Fibroblast of lung (primary cell): ENCODE measurements at regions not wholly inside any gene's neighbourhood (a gene's known extent, or its start where the extent isn't known, plus 50 kb on each side); places are given as distances from the start of the nearest gene placed in this dataset.

Experiments used
- DNase-seq, 2 donors: peaks; one replicate each; pipeline versions ENCODE4 v3.0.0 to v3.0.0-alpha.2; 2010; ENCODE audit warnings: low read depth in 2 of 2
- H2AFZ ChIP-seq: 2 replicates; pipeline ENCODE4 v1.5.1; 2012; ENCODE audit warnings: low read length, control low read depth, inconsistent platforms
- H3K27ac ChIP-seq: 2 replicates; pipeline ENCODE4 v1.5.1; 2011; ENCODE audit warnings: low read length, control low read depth; ENCODE audit not compliant: insufficient read depth
- H3K27me3 ChIP-seq: 2 replicates; pipeline ENCODE4 v1.5.1; 2011; ENCODE audit warnings: mild to moderate bottlenecking, low read length; ENCODE audit not compliant: control insufficient read depth, insufficient read depth
- H3K36me3 ChIP-seq: 2 replicates; pipeline ENCODE4 v1.5.1; 2011; ENCODE audit warnings: low read length; ENCODE audit not compliant: control insufficient read depth, insufficient read depth
- H3K4me1 ChIP-seq: 2 replicates; pipeline ENCODE4 v1.5.1; 2011; ENCODE audit warnings: low read length; ENCODE audit not compliant: control insufficient read depth, insufficient read depth; ENCODE audit errors: extremely low read depth
- H3K4me2 ChIP-seq: 2 replicates; pipeline ENCODE4 v1.5.1; 2011; ENCODE audit warnings: low read length, control low read depth; ENCODE audit not compliant: insufficient read depth; ENCODE audit errors: extremely low read depth
- H3K4me3 ChIP-seq, 4 experiments: fragments of 200-600 bp in 1 of 4; sonication (generic) in 1 of 4; replicated peaks in 1 of 4; 2 replicates each; pipeline ENCODE4 v1.5.1; 2011 to 2016; ENCODE audit warnings: low read length in 4 of 4, low read depth in 3 of 4, mild to moderate bottlenecking in 3 of 4, control low read depth in 2 of 4, inconsistent platforms in 1 of 4, mixed read lengths in 1 of 4; ENCODE audit not compliant: insufficient read depth in 1 of 4; ENCODE audit errors: control extremely low read depth in 1 of 4
- H3K79me2 ChIP-seq: 2 replicates; pipeline ENCODE4 v1.5.1; 2012; ENCODE audit warnings: mild to moderate bottlenecking, low read length, inconsistent platforms; ENCODE audit not compliant: control insufficient read depth, insufficient read depth
- H3K9ac ChIP-seq: 2 replicates; pipeline ENCODE4 v1.5.1; 2011; ENCODE audit warnings: mild to moderate bottlenecking, low read length, control low read depth; ENCODE audit not compliant: insufficient read depth
- H3K9me3 ChIP-seq: 2 replicates; pipeline ENCODE4 v1.5.1; 2012; ENCODE audit warnings: low read depth, low read length; ENCODE audit not compliant: control insufficient read depth, insufficient read depth
- H4K20me1 ChIP-seq: 2 replicates; pipeline ENCODE4 v1.5.1; 2011; ENCODE audit warnings: low read length; ENCODE audit not compliant: control insufficient read depth, insufficient read depth; ENCODE audit errors: extremely low read depth
- EZH2 ChIP-seq: IDR thresholded peaks from 2 replicates; pipeline ENCODE4 v1.5.1; 2012; ENCODE audit warnings: low read length, control low read depth, mild to moderate bottlenecking; ENCODE audit errors: missing control alignments
- TF ChIP-seq, protein P1 (sequence below), 2 donors: IDR thresholded peaks in 1 of 2; conservative IDR thresholded peaks in 1 of 2; 1 replicate in 1 of 2; 2 replicates in 1 of 2; pipeline ENCODE4 v1.5.1; 2011 to 2012; ENCODE audit warnings: low read length in 2 of 2, control low read depth in 1 of 2, inconsistent platforms in 1 of 2, low read depth in 1 of 2, mild to moderate bottlenecking in 1 of 2

GRCh38 chr1:81242103-81242502 lies 558.6 kb upstream of the ADGRL2 start:
- no peaks in the 10 kb centered on the region for H3K4me1 ChIP-seq
- H4K20me1 ChIP-seq = no peaks in the 10 kb centered on the region
- TF ChIP-seq, protein P1, sequence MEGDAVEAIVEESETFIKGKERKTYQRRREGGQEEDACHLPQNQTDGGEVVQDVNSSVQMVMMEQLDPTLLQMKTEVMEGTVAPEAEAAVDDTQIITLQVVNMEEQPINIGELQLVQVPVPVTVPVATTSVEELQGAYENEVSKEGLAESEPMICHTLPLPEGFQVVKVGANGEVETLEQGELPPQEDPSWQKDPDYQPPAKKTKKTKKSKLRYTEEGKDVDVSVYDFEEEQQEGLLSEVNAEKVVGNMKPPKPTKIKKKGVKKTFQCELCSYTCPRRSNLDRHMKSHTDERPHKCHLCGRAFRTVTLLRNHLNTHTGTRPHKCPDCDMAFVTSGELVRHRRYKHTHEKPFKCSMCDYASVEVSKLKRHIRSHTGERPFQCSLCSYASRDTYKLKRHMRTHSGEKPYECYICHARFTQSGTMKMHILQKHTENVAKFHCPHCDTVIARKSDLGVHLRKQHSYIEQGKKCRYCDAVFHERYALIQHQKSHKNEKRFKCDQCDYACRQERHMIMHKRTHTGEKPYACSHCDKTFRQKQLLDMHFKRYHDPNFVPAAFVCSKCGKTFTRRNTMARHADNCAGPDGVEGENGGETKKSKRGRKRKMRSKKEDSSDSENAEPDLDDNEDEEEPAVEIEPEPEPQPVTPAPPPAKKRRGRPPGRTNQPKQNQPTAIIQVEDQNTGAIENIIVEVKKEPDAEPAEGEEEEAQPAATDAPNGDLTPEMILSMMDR (conservative IDR thresholded peaks at IDR 0.05 in 1 of 2, IDR thresholded peaks at IDR 0.05 in 1 of 2; ENCODE audit: low read depth in 1 of 2, low read length in 2 of 2) = no peak
- no peak for TF ChIP-seq EZH2
- no peaks in the 10 kb centered on the region for H3K27me3 ChIP-seq
- no peak overlapping the region for H2AFZ ChIP-seq
- no peak overlapping the region for H3K27ac ChIP-seq
- no peak overlapping the region for H3K4me2 ChIP-seq
- H3K9me3 ChIP-seq = no peaks in the 10 kb centered on the region
- DNase-seq = no peak
- H3K4me3 ChIP-seq = no peak overlapping the region
- H3K9ac ChIP-seq = no peak overlapping the region
- no peaks in the 10 kb centered on the region for H3K36me3 ChIP-seq
- H3K79me2 ChIP-seq = no peaks in the 10 kb centered on the region

DNA sequence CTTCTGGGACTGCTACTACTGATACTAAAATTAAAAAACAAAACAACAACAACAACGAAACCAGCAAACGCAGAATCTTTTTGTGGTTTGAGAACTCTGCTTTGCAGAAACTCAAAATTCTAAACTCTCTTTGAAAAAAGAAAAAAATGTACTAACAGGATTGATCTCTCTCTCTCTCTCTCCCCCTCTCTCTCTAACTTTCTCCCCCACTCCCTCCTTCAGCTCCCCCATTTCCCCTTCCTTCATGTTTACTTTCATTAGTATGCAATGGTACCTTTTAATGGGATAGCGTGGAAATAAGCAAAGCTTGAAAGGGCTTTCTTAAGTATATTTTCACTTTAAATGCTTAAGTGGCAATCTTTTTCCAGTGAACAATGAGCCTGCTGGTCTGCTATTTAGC lies 562.6 kb upstream of the ADGRL2 start:
- TF ChIP-seq, protein P1 (conservative IDR thresholded peaks at IDR 0.05 in 1 of 2, IDR thresholded peaks at IDR 0.05 in 1 of 2; ENCODE audit: low read depth in 1 of 2, low read length in 2 of 2) = no peak
- TF ChIP-seq EZH2 = no peak
- peak overlapping the region in 2 of 4 experiments; percentile 45 to 73 for H3K4me3 ChIP-seq
- H3K4me1 ChIP-seq = no peaks in the 10 kb centered on the region
- no peak for DNase-seq
- H3K9me3 ChIP-seq = no peaks in the 10 kb centered on the region
- no peak overlapping the region for H3K27ac ChIP-seq
- H3K79me2 ChIP-seq = no peaks in the 10 kb centered on the region
- H4K20me1 ChIP-seq = no peaks in the 10 kb centered on the region
- no peaks in the 10 kb centered on the region for H3K36me3 ChIP-seq
- H3K9ac ChIP-seq = no peak overlapping the region
- no peaks in the 10 kb centered on the region for H3K27me3 ChIP-seq
- no peak overlapping the region for H2AFZ ChIP-seq
- H3K4me2 ChIP-seq = peak overlapping the region; percentile 57

DNA sequence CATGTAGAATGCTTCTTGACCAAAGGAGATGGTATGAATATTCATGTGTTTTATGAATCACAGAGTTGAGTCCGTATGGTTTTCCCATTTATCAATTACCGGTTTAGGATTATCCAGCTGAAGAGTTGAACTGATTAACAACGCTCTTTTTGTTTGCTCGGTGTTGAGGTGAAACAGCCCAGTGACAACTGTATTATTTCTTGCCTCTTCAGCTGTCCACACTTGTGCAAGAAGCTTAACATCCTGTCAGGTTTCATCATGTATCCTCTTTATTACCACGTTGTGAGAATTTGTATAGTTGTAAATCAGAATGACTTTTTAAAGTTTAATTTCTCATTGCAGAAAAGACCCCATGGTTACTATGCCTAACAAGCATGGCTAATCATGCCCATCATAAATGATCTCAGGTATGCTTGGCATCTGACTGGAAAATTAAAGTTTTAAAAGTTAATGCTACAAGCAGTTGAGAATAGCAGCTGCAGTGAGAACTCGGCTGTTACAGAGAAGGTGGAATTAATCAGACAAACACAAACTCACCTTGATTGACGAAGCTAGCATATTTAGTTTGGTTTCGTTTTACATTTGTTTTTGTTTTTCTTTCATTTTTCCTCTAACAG lies 563.2 kb upstream of the ADGRL2 start:
- Histone ChIP-seq H3K79me2 (no peaks in the 10 kb centered on the region), H3K27me3 (no peaks in the 10 kb centered on the region), H3K4me1 (no peaks in the 10 kb centered on the region), H3K4me2 (peak overlapping the region; percentile 57), H3K4me3 (peak overlapping the region in 2 of 4 experiments; percentile 45 to 73), H3K9me3 (no peaks in the 10 kb centered on the region), H4K20me1 (no peaks in the 10 kb centered on the region), H3K9ac (no peak overlapping the region), H3K36me3 (no peaks in the 10 kb centered on the region), H2AFZ (no peak overlapping the region), H3K27ac (no peak overlapping the region)
- no peak for TF ChIP-seq EZH2
- TF ChIP-seq, protein P1 (conservative IDR thresholded peaks at IDR 0.05 in 1 of 2, IDR thresholded peaks at IDR 0.05 in 1 of 2; ENCODE audit: low read depth in 1 of 2, low read length in 2 of 2) = no peak
- no peak for DNase-seq
